ENCODE measurements at regions not wholly inside any gene's neighbourhood (a gene's known extent, or its start where the extent isn't known, plus 50 kb on each side); places are given as distances from the start of the nearest gene placed in this dataset.

DNA sequence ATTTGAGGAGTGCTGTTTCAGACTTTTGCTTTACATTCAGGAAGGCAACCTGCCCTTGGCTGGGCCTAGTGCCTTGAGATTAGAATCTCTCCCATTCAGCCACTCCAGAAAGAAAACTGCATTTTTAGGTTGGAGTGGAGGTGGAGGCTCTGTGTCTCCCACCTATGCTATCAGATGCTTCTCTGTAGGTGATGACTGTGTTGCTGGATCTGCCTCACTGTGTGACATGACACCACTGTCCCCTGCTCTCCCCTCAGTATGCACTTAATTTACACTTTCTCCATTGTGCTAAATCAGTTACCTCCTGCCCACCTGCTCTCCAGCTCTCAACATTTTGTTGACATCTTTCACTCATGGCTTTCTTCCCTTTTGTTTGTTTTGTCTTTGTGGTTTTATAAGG is 265.8 kb downstream of the TENT4A start:
- TF ChIP-seq EZH2 (IDR thresholded peaks at IDR 0.05; ENCODE audit: low read depth, low read length, severe bottlenecking) (no peak), POLR2AphosphoS5 (IDR thresholded peaks at IDR 0.05; ENCODE audit: low read depth, low read length) (no peak), EP300 (IDR thresholded peaks at IDR 0.05; ENCODE audit: borderline replicate concordance in 1 of 2, low read depth in 2 of 2, low read length in 2 of 2) (no peak), CBX5 (IDR thresholded peaks at IDR 0.05; ENCODE audit: low read depth, low read length) (no peak), POLR2A (IDR thresholded peaks at IDR 0.05; ENCODE audit: control extremely low read depth in 1 of 2, low read depth in 2 of 2, low read length in 2 of 2) (no peak), HDAC6 (IDR thresholded peaks at IDR 0.05; ENCODE audit: low read depth, low read length) (no peak), CBX8 (IDR thresholded peaks at IDR 0.05; ENCODE audit: borderline replicate concordance, low read depth, low read length) (no peak)
- TF ChIP-seq, protein P1, sequence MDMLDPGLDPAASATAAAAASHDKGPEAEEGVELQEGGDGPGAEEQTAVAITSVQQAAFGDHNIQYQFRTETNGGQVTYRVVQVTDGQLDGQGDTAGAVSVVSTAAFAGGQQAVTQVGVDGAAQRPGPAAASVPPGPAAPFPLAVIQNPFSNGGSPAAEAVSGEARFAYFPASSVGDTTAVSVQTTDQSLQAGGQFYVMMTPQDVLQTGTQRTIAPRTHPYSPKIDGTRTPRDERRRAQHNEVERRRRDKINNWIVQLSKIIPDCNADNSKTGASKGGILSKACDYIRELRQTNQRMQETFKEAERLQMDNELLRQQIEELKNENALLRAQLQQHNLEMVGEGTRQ (IDR thresholded peaks at IDR 0.05; ENCODE audit: low read length): no peak

Data from H1 (cell line).